Keratinocyte (primary cell): ENCODE measurements at regions not wholly inside any gene's neighbourhood (a gene's known extent, or its start where the extent isn't known, plus 50 kb on each side); places are given as distances from the start of the nearest gene placed in this dataset.

Experiments used
- DNase-seq: peaks from one replicate; pipeline ENCODE4 v3.0.0-alpha.2; 2011; ENCODE audit warnings: low read depth, missing footprints, low spot score
- FAIRE-seq: peaks from 2 replicates; lab custom pipeline; 2011; peaks lifted over from hg19 to GRCh38; lab: Jason Lieb, UNC
- H2AFZ ChIP-seq: 2 replicates; pipeline ENCODE4 v1.6.0; 2012; ENCODE audit warnings: low read length, control low read depth, inconsistent platforms; ENCODE audit not compliant: control insufficient read depth
- H3K27ac ChIP-seq: 2 replicates; pipeline ENCODE4 v1.5.1; 2011; ENCODE audit warnings: low read length; ENCODE audit not compliant: control insufficient read depth, insufficient read depth
- H3K27me3 ChIP-seq: 3 replicates; pipeline ENCODE4 v1.6.0; 2011; ENCODE audit warnings: low read length; ENCODE audit not compliant: control insufficient read depth, insufficient read depth; ENCODE audit errors: extremely low read depth
- H3K36me3 ChIP-seq, 2 experiments: 2 replicates in 1 of 2; 3 replicates in 1 of 2; pipeline ENCODE4 v1.5.1; 2011; ENCODE audit warnings: low read length in 2 of 2, mild to moderate bottlenecking in 1 of 2; ENCODE audit not compliant: control insufficient read depth in 2 of 2, insufficient read depth in 2 of 2; ENCODE audit errors: extremely low read depth in 1 of 2
- H3K4me1 ChIP-seq: 3 replicates; pipeline ENCODE4 v1.5.1; 2011; ENCODE audit warnings: low read length; ENCODE audit not compliant: control insufficient read depth, insufficient read depth; ENCODE audit errors: extremely low read depth
- H3K4me2 ChIP-seq: 3 replicates; pipeline ENCODE4 v1.6.0; 2011; ENCODE audit warnings: low read depth, low read length; ENCODE audit not compliant: control insufficient read depth, insufficient read depth; ENCODE audit errors: extremely low read depth
- H3K4me3 ChIP-seq, 3 experiments: fragments of 200-600 bp in 1 of 3; sonication (generic) in 1 of 3; 2 replicates in 2 of 3; 3 replicates in 1 of 3; pipeline ENCODE4 v1.5.1; 2011 to 2016; ENCODE audit warnings: low read length in 3 of 3, mild to moderate bottlenecking in 3 of 3, control low read depth in 2 of 3, inconsistent platforms in 1 of 3, low read depth in 1 of 3, mixed read lengths in 1 of 3, mixed run types in 1 of 3, moderate library complexity in 1 of 3; ENCODE audit not compliant: control insufficient read depth in 2 of 3, insufficient read depth in 2 of 3; ENCODE audit errors: extremely low read depth in 1 of 3
- H3K79me2 ChIP-seq: 2 replicates; pipeline ENCODE4 v1.6.0; 2012; ENCODE audit warnings: low read length; ENCODE audit not compliant: control insufficient read depth, insufficient read depth
- H3K9ac ChIP-seq: 3 replicates; pipeline ENCODE4 v1.6.0; 2011; ENCODE audit warnings: low read length; ENCODE audit not compliant: control insufficient read depth, insufficient read depth; ENCODE audit errors: extremely low read depth
- H3K9me1 ChIP-seq: 3 replicates; pipeline ENCODE4 v1.6.0; 2011; ENCODE audit warnings: low read length; ENCODE audit not compliant: control insufficient read depth, insufficient read depth; ENCODE audit errors: extremely low read depth
- H3K9me3 ChIP-seq: 2 replicates; pipeline ENCODE4 v1.5.1; 2012; ENCODE audit warnings: low read depth, low read length; ENCODE audit not compliant: control insufficient read depth
- H4K20me1 ChIP-seq: 3 replicates; pipeline ENCODE4 v1.6.0; 2011; ENCODE audit warnings: low read length; ENCODE audit not compliant: control insufficient read depth, insufficient read depth; ENCODE audit errors: extremely low read depth
- CTCF ChIP-seq, 3 experiments: IDR thresholded peaks in 1 of 3; conservative IDR thresholded peaks in 1 of 3; optimal IDR thresholded peaks in 1 of 3; 2 replicates in 2 of 3; 3 replicates in 1 of 3; pipeline versions ENCODE3 to v1.5.1; 2011; ENCODE audit warnings: low read length in 3 of 3, mild to moderate bottlenecking in 3 of 3, moderate library complexity in 2 of 3, control low read depth in 1 of 3, inconsistent platforms in 1 of 3; ENCODE audit not compliant: insufficient read depth in 2 of 3; ENCODE audit errors: extremely low read depth in 1 of 3
- EZH2 ChIP-seq: IDR thresholded peaks from one replicate; pipeline ENCODE4 v1.6.1; 2012; ENCODE audit warnings: inconsistent platforms, mild to moderate bottlenecking, low read length, moderate library complexity
- dilution Hi-C: fragments of 300-500 bp; cut with MboI; formaldehyde crosslinking; loops from one replicate; pipeline ENCODE4 v1.7.0; 2020; ENCODE audit warnings: low sequenced_read_pairs; ENCODE audit not compliant: extremely low pct_ligation_motif_present

GRCh38 chr2:240210198-240210965 is 69.9 kb upstream of the OTOS start:
- Histone ChIP-seq H3K36me3 (no peaks in the 10 kb centered on the region), H3K27me3 (peaks cover 60% of the 10 kb centered on the region), H3K4me3 (no peak overlapping the region), H3K4me2 (no peak overlapping the region), H3K9ac (no peak overlapping the region), H4K20me1 (no peaks in the 10 kb centered on the region), H3K4me1 (peaks cover 5% of the 10 kb centered on the region), H3K9me3 (peaks cover 4% of the 10 kb centered on the region), H3K79me2 (no peaks in the 10 kb centered on the region), H2AFZ (no peak overlapping the region), H3K27ac (no peak overlapping the region), H3K9me1 (no peaks in the 10 kb centered on the region)
- dilution Hi-C loops = no loop called here
- FAIRE-seq = no peak
- TF ChIP-seq EZH2 (no peak), CTCF (optimal IDR thresholded peaks at IDR 0.05 in 1 of 3, IDR thresholded peaks at IDR 0.05 in 1 of 3, conservative IDR thresholded peaks at IDR 0.05 in 1 of 3; ENCODE audit: extremely low read depth in 1 of 3, insufficient read depth in 2 of 3, low read length in 3 of 3) (no peak)
- DNase-seq = no peak

- DNase-seq (no peak), FAIRE-seq (no peak)
- H3K27ac ChIP-seq = no peak overlapping the region
- no peak overlapping the region for H3K9ac ChIP-seq
- peaks cover 64% of the 10 kb centered on the region for H3K27me3 ChIP-seq
- TF ChIP-seq EZH2 (no peak), CTCF (optimal IDR thresholded peaks at IDR 0.05 in 1 of 3, IDR thresholded peaks at IDR 0.05 in 1 of 3, conservative IDR thresholded peaks at IDR 0.05 in 1 of 3; ENCODE audit: extremely low read depth in 1 of 3, insufficient read depth in 2 of 3, low read length in 3 of 3) (no peak)
- H3K79me2 ChIP-seq = no peaks in the 10 kb centered on the region
- no peaks in the 10 kb centered on the region for H4K20me1 ChIP-seq
- no peaks in the 10 kb centered on the region for H3K4me1 ChIP-seq
- H3K4me3 ChIP-seq = no peak overlapping the region
- H3K9me3 ChIP-seq = peaks cover 4% of the 10 kb centered on the region
- dilution Hi-C loops = no loop called here
- H3K4me2 ChIP-seq = no peak overlapping the region
- H3K9me1 ChIP-seq = no peaks in the 10 kb centered on the region
- no peak overlapping the region for H2AFZ ChIP-seq
- H3K36me3 ChIP-seq = no peaks in the 10 kb centered on the region
Observed at GRCh38 chr2:240211096-240211495, 70.6 kb upstream of the OTOS start.
